ENCODE measurements at regions not wholly inside any gene's neighbourhood (a gene's known extent, or its start where the extent isn't known, plus 50 kb on each side); places are given as distances from the start of the nearest gene placed in this dataset.
"Not testable (repeated sequence)": the region's sequence is repeated elsewhere in the genome, so short reads cannot be mapped to it uniquely, and the experiment has no call there.

DNA sequence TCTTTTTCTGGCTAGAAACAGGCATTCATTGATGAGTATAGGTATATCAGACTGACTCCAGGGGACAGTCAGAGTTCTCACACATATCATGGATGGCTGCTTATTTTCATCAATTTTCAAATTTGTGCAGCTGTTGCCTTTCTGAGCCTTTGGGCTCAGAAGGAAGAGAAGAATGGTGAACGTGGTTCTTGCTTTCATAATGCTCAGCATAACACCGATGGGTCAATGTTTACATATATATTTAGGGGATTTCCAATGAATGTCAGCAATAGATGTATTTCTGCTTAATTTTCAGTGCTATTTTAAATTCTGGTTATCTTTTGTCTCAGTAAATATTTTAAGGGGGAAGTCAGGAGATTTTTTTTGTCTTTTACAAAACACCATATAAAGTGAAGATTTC, 581.4 kb upstream of the DPPA4 start:
- no peak for DNase-seq

DNA sequence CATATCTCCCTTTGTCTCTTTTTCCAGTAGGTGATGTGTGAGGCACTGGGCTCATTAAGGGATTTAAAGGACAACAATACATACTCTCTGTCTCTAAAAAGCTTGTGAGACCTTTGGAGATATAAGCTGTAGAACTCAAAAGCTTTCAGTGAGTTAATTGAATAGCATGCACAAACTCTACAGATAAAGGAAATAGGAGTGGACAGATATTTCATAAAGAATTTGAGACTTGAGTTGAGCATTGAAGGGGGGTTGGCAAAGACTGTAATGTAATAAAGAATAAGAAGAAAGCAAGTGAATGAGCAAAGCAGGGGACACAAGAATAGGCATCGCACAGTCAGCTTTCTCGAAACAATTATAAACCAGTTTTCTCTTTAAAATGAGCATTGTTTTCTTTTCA, 583.4 kb upstream of the DPPA4 start:
- DNase-seq = no peak

GRCh38 chr3:109921509-109921908, 584.2 kb upstream of the DPPA4 start:
- no peak for DNase-seq

DNA sequence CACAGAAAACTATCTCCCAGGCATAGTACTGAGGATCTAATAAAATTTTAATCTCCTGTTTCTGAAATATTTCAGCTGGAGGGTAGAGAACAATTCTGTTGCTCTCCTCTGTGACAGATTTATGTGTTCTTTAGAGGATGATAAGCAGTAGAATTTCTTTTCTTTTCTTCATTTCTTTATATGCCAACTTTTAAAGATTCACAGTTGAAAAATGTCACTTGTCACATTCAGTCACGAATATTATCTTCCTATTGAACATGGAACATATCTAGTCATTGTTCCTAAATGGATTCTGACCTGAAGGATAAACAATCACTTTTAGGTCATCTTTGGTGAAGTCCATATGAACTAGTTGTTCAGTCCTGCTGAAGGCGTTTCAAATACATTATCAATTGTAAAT, 585.5 kb upstream of the DPPA4 start:
- no peak for DNase-seq

GRCh38 chr3:109923431-109923830, 586.1 kb upstream of the DPPA4 start:
- no peak for DNase-seq

GRCh38 chr3:109924196-109924595, 586.9 kb upstream of the DPPA4 start:
- DNase-seq = no peak

DNA sequence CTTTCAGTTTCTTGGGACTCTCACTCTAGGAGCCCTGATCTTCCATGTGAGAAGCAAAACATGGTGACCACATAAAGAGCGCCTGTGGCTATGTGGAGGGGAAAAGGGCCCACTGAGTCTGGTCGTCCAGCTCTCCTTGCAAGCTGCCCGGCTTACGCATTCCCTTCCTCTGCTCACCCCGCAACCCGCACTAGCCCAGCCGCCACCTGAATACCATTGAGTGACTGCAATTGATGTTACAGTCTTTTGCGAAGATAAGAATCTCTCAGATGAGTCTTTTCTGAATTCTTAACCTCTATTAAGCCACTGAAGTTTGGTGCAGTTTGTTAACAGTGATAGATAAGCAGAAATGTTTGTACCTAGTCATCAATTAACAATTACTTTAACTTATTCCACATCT, 589.0 kb upstream of the DPPA4 start:
- no peak for DNase-seq

DNA sequence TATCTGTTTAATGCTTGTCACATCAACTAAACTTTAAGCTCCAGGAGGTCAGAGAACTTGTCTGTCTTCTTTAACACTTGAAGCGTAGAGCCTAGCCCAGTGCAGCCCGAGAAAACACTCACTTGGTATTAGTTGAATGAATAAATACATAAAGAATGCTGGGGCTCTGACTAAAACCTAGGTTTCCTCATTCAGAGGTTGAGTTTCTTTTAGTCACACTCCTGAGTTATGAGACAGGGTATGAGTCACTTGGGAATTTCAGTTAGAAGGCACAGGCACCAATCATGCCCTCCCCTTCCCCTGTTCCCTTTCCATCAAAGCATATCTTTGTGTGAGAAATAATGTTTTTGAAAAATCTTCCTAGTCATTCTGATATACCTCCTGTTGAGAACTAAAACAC, 589.8 kb upstream of the DPPA4 start:
- peak; percentile 8 for DNase-seq

GRCh38 chr3:109927726-109928125, 590.4 kb upstream of the DPPA4 start:
- no peak for DNase-seq

- DNase-seq = no peak
These were observed 593.2 kb upstream of the DPPA4 start for GRCh38 chr3:109930582-109930981.

DNA sequence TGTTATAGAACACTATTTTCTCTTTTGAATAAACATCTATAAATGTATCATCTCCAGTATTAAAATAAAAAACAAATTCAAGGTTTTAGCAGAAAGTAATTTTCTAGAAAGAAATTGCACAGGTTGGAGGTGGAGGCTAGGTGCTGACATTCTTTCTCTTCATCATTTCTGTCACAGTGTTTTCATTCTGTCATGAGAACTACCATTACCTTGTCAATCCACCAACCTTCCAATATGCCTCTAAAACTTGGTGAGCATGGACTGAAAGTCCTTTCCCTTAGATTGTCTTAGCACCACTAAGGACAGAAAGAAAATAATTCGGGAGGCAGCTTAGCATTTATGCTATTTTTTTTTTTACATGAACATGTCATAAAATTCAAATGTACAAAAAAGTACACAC, 596.2 kb upstream of the DPPA4 start:
- no peak for DNase-seq

DNA sequence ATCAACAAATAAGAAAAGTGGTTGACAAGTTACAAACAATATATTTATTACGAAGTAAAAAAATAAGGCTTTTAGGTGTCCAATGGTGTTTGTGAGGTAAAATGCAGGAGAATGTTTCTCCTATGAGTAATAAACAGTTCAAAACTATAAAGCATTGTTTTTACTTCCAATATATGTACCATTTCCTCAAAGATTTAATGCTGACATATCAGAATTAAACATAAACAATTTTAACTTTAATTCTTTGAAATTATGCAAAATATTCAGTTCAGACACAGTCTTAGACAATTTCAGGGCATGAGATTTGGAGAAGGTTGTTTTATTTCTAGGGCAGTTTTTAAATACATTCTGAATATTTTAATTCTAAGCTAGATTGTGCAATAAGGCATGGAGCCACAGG, 602.5 kb upstream of the DPPA4 start:
- no peak for DNase-seq

- no peak for DNase-seq
These were observed 605.8 kb upstream of the DPPA4 start for GRCh38 chr3:109943181-109943580.

GRCh38 chr3:109944836-109945235, 607.5 kb upstream of the DPPA4 start:
- DNase-seq = no peak

- DNase-seq = no peak
These were observed 615.6 kb upstream of the DPPA4 start for GRCh38 chr3:109952924-109953323.

DNA sequence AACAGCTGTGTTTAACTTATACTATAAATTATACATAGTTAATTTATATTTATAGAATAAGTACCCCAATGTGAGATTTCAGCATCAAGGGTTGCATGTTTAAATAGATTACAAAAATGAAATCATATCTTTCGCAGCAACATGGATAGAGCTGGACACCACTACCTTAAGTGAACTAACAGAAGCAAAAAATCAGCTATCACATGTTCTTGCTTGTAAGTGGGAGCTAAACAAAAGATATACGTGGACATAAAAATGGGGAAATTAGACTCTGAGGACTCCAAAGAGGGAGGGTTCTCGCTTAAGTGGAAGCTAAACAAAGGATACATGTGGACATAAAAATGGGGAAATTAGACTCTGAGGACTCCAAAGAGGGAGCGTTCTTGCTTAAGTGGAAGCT, 626.5 kb upstream of the DPPA4 start:
- DNase-seq = no peak

GRCh38 chr3:109973733-109974132, 636.4 kb upstream of the DPPA4 start:
- no peak for DNase-seq

- DNase-seq = no peak
These were observed 640.6 kb upstream of the DPPA4 start for GRCh38 chr3:109977897-109978296.

DNA sequence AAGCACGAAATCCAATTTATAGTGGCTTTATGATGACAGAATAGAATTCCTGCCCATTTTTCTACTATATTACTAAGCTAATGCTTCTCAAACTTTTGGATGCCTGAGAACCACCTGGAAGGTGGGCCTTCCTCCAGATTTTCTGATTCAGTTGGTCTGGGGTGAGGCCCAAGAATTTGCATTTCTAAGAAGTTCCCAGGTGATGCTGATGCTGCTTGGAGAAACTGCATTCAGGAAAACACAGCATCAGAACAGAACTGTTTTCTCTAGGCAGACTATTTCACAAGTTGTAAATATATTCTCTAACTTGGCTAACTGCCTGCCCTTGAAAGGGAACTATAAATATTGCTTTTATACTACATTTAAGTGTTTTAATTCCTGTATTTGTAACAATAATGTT, 644.9 kb upstream of the DPPA4 start:
- no peak for DNase-seq

DNA sequence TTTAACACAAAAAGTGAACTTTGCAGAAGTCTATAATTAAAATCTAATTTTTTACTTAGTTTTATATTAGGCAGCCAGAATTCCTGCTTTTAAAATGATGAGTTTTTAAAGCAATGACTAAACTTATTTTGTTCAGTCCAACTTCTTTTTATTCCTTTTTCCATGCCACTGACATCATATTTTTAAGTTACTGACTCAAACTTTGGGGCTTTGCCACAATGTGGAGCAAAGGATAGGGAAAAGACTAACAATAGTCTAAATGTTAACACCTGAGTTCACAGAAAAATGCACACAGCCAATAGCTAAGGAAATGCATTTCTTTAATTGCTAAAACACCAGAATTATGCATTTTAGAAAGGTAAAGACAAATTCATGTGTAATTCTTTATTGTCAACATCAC, 647.6 kb upstream of the DPPA4 start:
- DNase-seq = no peak

DNA sequence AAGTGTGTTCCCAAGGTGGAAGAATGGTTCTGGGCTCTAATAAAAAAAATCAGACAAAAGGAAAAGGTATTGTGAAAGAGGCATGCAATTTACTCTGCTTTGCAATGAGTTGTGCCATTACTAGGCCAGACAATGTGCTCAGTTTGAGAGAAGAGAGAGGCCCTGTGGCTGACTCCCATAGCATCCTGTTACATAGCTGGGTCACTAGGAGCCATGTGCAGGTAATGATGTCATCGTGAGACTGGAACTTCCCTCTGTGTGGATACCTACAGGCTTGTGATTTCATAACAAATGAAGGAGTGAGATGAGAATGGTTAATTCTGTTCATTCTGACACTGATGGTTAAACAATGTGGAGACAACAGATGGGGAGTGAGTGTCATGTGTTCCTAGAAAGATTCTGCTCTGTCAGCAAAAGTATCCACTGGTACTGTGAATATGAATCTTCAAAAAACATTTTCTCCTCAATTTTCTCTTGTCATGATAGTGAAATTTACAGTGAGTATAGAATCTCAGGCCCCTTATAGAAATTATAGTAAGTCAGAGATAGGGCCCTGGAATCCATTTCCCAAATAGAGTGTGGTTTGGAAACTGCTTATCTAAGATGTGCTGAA, 648.7 kb upstream of the DPPA4 start:
- no peak for DNase-seq

DNA sequence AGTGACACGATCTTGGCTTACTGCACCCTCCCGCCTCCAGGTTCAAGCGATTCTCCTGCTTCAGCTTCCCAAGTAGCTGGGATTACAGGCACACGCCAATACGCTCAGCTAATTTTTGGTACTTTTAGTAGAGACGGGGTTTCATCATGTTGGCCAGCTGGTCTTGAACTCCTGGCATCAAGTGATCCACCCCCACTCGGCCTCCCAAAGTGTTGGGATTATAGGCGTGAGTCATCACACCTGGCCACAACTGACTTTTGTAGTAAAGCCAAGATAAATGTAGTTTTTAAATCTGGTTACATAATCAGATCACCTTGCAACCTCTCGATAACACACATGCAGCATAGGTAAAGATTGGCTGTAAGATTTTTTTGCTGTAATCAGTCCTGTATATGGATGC, 657.5 kb upstream of the DPPA4 start:
- DNase-seq = no peak

GRCh38 chr3:109995377-109995776, 658.0 kb upstream of the DPPA4 start:
- DNase-seq = no peak

- not testable (repeated sequence) for DNase-seq
These were observed 664.6 kb upstream of the DPPA4 start for GRCh38 chr3:110001905-110002304.

DNA sequence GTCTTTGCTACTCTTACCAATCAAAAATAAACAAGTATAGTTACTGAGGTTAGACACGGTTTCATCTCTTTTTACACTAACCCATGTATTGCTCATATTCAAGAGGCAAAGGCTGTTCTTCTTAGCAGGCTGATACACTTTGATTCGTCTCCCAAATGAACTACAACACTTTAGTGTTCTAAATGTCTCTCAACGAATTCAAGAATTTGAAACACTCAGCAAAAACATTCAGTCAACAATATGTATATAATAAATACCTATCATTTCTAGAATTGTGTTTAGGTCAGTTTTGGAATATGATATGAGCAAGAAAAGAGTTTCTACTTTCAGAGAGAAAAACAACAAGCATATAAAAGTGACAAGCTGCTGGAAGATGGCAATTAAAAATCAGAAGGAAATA, 669.6 kb upstream of the DPPA4 start:
- no peak for DNase-seq

All from GOT3 (cell line).